K562 (cell line): ENCODE measurements at regions not wholly inside any gene's neighbourhood (a gene's known extent, or its start where the extent isn't known, plus 50 kb on each side); places are given as distances from the start of the nearest gene placed in this dataset.

ENCODE experiments used
- ATAC-seq: fragments of 200-7000 bp; cut with Tn5 transposase; 3 replicates; pipeline ENCODE4 v1.9.1; 2020; ENCODE audit warnings: moderate library complexity
- BruUV-seq: library from RNA; stranded (reverse); fragments of 400-500 nt; replicated peaks from 2 replicates; lab custom pipeline; 2021; lab: Mats Ljungman, UMichigan
- CTCF ChIA-PET: fragments of 300-600 bp; formaldehyde crosslinking; extraction: SDS; loops from one replicate; lab custom pipeline; 2021; ENCODE audit warnings: low intra/inter-chr PET ratio; lab: Yijun Ruan, JAX
- POLR2A ChIA-PET: fragments of 300-600, 350-650 bp; sonication (Branson Sonifier 250); formaldehyde crosslinking; extraction: SDS; loops from one replicate; lab custom pipeline; 2021; ENCODE audit warnings: antibody characterized with exemption, inconsistent platforms; lab: Yijun Ruan, JAX
- DNase-seq, 4 experiments: peaks; one replicate each; pipeline versions ENCODE4 v3.0.0 to v3.0.0-alpha.2; 2011 to 2018; ENCODE audit warnings: low spot score in 3 of 4, mixed read lengths in 3 of 4; ENCODE audit errors: extremely low read depth in 1 of 4
- FAIRE-seq: peaks from 2 replicates; lab custom pipeline; 2011; peaks lifted over from hg19 to GRCh38; lab: Jason Lieb, UNC
- H2AFZ ChIP-seq: 2 replicates; pipeline ENCODE4 v1.6.0; 2011; ENCODE audit warnings: low read depth, low read length, control low read depth, inconsistent platforms
- H3K27ac ChIP-seq: fragments of 200-600 bp; 3 replicates; pipeline ENCODE4 v1.8.0; 2011; ENCODE audit warnings: low read depth, mild to moderate bottlenecking, control low read depth, inconsistent platforms, low read length, moderate library complexity, mixed read lengths; ENCODE audit errors: extremely low read depth
- H3K27me3 ChIP-seq, 2 experiments: fragments of 300-600 bp in 1 of 2; 2 replicates in 1 of 2; 3 replicates in 1 of 2; pipeline versions ENCODE4 v1.6.0 to v1.8.0; 2011; ENCODE audit warnings: inconsistent platforms in 2 of 2, low read length in 2 of 2, mild to moderate bottlenecking in 1 of 2, mixed read lengths in 1 of 2, moderate library complexity in 1 of 2; ENCODE audit not compliant: control insufficient read depth in 2 of 2, insufficient read depth in 2 of 2
- H3K36me3 ChIP-seq: fragments of 300-600 bp; 3 replicates; pipeline ENCODE4 v1.8.0; 2011; ENCODE audit warnings: mild to moderate bottlenecking, low read length, inconsistent platforms; ENCODE audit not compliant: control insufficient read depth, insufficient read depth
- H3K4me1 ChIP-seq, 2 experiments: fragments of 200-600 bp in 1 of 2; replicated peaks in 1 of 2; 2 replicates in 1 of 2; 3 replicates in 1 of 2; pipeline versions ENCODE4 v1.5.1 to v1.8.0; 2011; ENCODE audit warnings: inconsistent platforms in 2 of 2, low read length in 2 of 2, mild to moderate bottlenecking in 1 of 2, mixed read lengths in 1 of 2, moderate library complexity in 1 of 2; ENCODE audit not compliant: control insufficient read depth in 2 of 2, insufficient read depth in 2 of 2
- H3K4me2 ChIP-seq: 2 replicates; pipeline ENCODE4 v1.6.1; 2011; ENCODE audit warnings: low read length, control low read depth, inconsistent platforms, mixed read lengths; ENCODE audit not compliant: insufficient read depth
- H3K4me3 ChIP-seq: fragments of 200-600 bp; sonication (generic), shearing (Covaris generic); 2 replicates; pipeline ENCODE4 v1.5.1; 2016; ENCODE audit warnings: control low read depth, inconsistent platforms
- H3K79me2 ChIP-seq: fragments of 200-600 bp; 3 replicates; pipeline ENCODE4 v1.8.0; 2011; ENCODE audit warnings: low read length, inconsistent platforms; ENCODE audit not compliant: control insufficient read depth, insufficient read depth
- H3K9ac ChIP-seq, 2 experiments: 2 replicates each; pipeline versions ENCODE4 v1.6.0 to v1.6.1; 2011; ENCODE audit warnings: low read depth in 2 of 2, low read length in 2 of 2, control low read depth in 1 of 2, inconsistent platforms in 1 of 2, mild to moderate bottlenecking in 1 of 2, mixed read lengths in 1 of 2; ENCODE audit not compliant: insufficient read depth in 1 of 2
- H3K9me1 ChIP-seq: one replicate; pipeline ENCODE4 v1.6.0; 2011; ENCODE audit warnings: inconsistent platforms, mild to moderate bottlenecking, low read length, moderate library complexity; ENCODE audit not compliant: control insufficient read depth, insufficient read depth
- H3K9me3 ChIP-seq: replicated peaks from 2 replicates; pipeline ENCODE4 v1.5.1; 2011; ENCODE audit warnings: low read depth, low read length, inconsistent platforms; ENCODE audit not compliant: control insufficient read depth, insufficient read depth
- H4K20me1 ChIP-seq: replicated peaks from 2 replicates; pipeline ENCODE4 v1.6.1; 2011; ENCODE audit warnings: low read length, inconsistent platforms, mixed read lengths; ENCODE audit not compliant: control insufficient read depth, insufficient read depth
- DEAF1 ChIP-seq: fragments of 450-650 bp; formaldehyde crosslinking; IDR thresholded peaks from 2 replicates; pipeline ENCODE4 v1.4.0; 2020; ENCODE audit warnings: mild to moderate bottlenecking, moderate library complexity
- EGR1 ChIP-seq: fragments of 450-650 bp; conservative IDR thresholded peaks from 2 replicates; pipeline ENCODE4 v1.6.1; 2017; ENCODE audit warnings: mild to moderate bottlenecking
- FUS ChIP-seq: fragments of 200-400 bp; formaldehyde crosslinking; optimal IDR thresholded peaks from 2 replicates; pipeline ENCODE3; 2017; ENCODE audit warnings: low read depth, low read length
- GTF2F1 ChIP-seq: IDR thresholded peaks from 2 replicates; pipeline ENCODE4 v1.6.1; 2011; ENCODE audit warnings: low read depth, low read length, improper control_type of control experiment
- HDGF ChIP-seq: fragments of 450-650 bp; IDR thresholded peaks from 2 replicates; pipeline ENCODE4 v1.6.1; 2016
- HNRNPUL1 ChIP-seq: fragments of 200-400 bp; formaldehyde crosslinking; IDR thresholded peaks from 2 replicates; pipeline ENCODE4 v1.6.1; 2017; ENCODE audit warnings: low read length
- MEF2A ChIP-seq: IDR thresholded peaks from 2 replicates; pipeline ENCODE4 v1.6.1; 2011; ENCODE audit warnings: low read depth, mild to moderate bottlenecking, low read length, moderate library complexity; ENCODE audit not compliant: control insufficient read depth
- NCOR1 ChIP-seq: fragments of 450-650 bp; IDR thresholded peaks from 2 replicates; pipeline ENCODE4 v1.6.1; 2016; ENCODE audit warnings: mild to moderate bottlenecking, moderate library complexity
- POLR2A ChIP-seq: fragments of 450-650 bp; conservative IDR thresholded peaks from 2 replicates; pipeline ENCODE4 v1.6.1; 2016
- STAG1 ChIP-seq: sonication (generic); formaldehyde crosslinking; IDR thresholded peaks from 2 replicates; pipeline ENCODE4 v1.5.0; 2020; ENCODE audit warnings: missing genetic modification reagents, borderline replicate concordance
- THRAP3 ChIP-seq: fragments of 450-650 bp; IDR thresholded peaks from 2 replicates; pipeline ENCODE4 v1.6.1; 2016; ENCODE audit warnings: mild to moderate bottlenecking, inconsistent platforms, borderline replicate concordance
- ZBTB1 ChIP-seq: sonication (generic); formaldehyde crosslinking; IDR thresholded peaks from 2 replicates; pipeline ENCODE4 v1.8.1; 2023; ENCODE audit warnings: missing genetic modification reagents, low read depth, mild to moderate bottlenecking, borderline replicate concordance
- ZKSCAN8 ChIP-seq: fragments of 200-800 bp; sonication (Bioruptor generic); IDR thresholded peaks from 2 replicates; pipeline ENCODE4 v1.6.1; 2016; ENCODE audit warnings: missing genetic modification characterization, missing compliant biosample characterization
- ZMIZ1 ChIP-seq, 2 experiments: fragments of 150-350 bp in 1 of 2; IDR thresholded peaks; 2 replicates each; pipeline ENCODE4 v1.6.1; 2012 to 2016; ENCODE audit warnings: low read depth in 2 of 2, low read length in 2 of 2, mild to moderate bottlenecking in 1 of 2, moderate library complexity in 1 of 2
- ZNF212 ChIP-seq: fragments of 450-650 bp; formaldehyde crosslinking; IDR thresholded peaks from 2 replicates; pipeline ENCODE4 v1.4.0; 2020; ENCODE audit warnings: mild to moderate bottlenecking
- ZNF507 ChIP-seq: conservative IDR thresholded peaks from 2 replicates; pipeline ENCODE4 v1.6.1; 2017; ENCODE audit warnings: missing genetic modification characterization, missing compliant biosample characterization
- ZNF586 ChIP-seq: fragments of 450-650 bp; formaldehyde crosslinking; conservative IDR thresholded peaks from 2 replicates; pipeline ENCODE4 v1.4.0; 2020; ENCODE audit warnings: mild to moderate bottlenecking, moderate library complexity
- ZNF766 ChIP-seq: fragments of 200-800 bp; sonication (Bioruptor generic); conservative IDR thresholded peaks from 2 replicates; pipeline ENCODE4 v1.6.1; 2016; ENCODE audit warnings: missing genetic modification characterization, missing compliant biosample characterization
- WGBS: fragments of 100-300 bp; shearing (Covaris generic); methylation state at CpG from one replicate; pipeline ENCODE4 v1.1.6; 2016; ENCODE audit warnings: low coverage, mixed read lengths; ENCODE audit not compliant: insufficient coverage; ENCODE audit errors: missing lambda C conversion rate; 5-methylcytosine and 5-hydroxymethylcytosine counted together
- in situ Hi-C: fragments of 300-500 bp; cut with MboI; formaldehyde crosslinking; loops from 4 replicates; pipeline ENCODE4 v1.15.0; 2018; ENCODE audit warnings: inconsistent platforms, mixed read lengths
- intact Hi-C: fragments of 100-400 bp; cut with micrococcal nuclease; formaldehyde crosslinking; loops from 2 replicates; pipeline ENCODE4 v1.14.2; 2022

- TF ChIP-seq HDGF (no peak), NCOR1 (no peak), THRAP3 (no peak), DEAF1 (CRISPR knock-in tag) (no peak), GTF2F1 (no peak)
Measured at GRCh38 chr15:59830098-59830497, 141.0 kb upstream of the BNIP2 start (continued).

- WGBS = 1% methylated on average over 15 of the region's 15 CpGs
- in situ Hi-C loops = no loop called here
- ChIA-PET CTCF (no interaction called here), POLR2A (no interaction called here)
- peaks cover 0 to 3% of the 10 kb centered on the region in 2 experiments; a peak in 2 of 5 replicates for H3K27me3 ChIP-seq
- FAIRE-seq = no peak
- ATAC-seq = no peak
- no peak overlapping the region for H3K4me2 ChIP-seq
- no peak for DNase-seq
- intact Hi-C loops = no loop called here
- H4K20me1 ChIP-seq = no peaks in the 10 kb centered on the region
- H3K79me2 ChIP-seq = no peaks in the 10 kb centered on the region
- H2AFZ ChIP-seq = no peak overlapping the region
- no peak overlapping the region for H3K9ac ChIP-seq
- no TSS peak for BruUV-seq
- H3K9me1 ChIP-seq = no peaks in the 10 kb centered on the region
- H3K4me3 ChIP-seq = no peak overlapping the region
- no peaks in the 10 kb centered on the region for H3K4me1 ChIP-seq
- no peaks in the 10 kb centered on the region for H3K36me3 ChIP-seq
- H3K27ac ChIP-seq = no peak overlapping the region
- H3K9me3 ChIP-seq = no peaks in the 10 kb centered on the region
- TF ChIP-seq ZBTB1 (CRISPR knock-in tag) (no peak), ZMIZ1 (IDR thresholded peaks at IDR 0.05; ENCODE audit: low read depth in 2 of 2, low read length in 2 of 2) (no peak), HNRNPUL1 (no peak), FUS (no peak), EGR1 (no peak), POLR2A (no peak), MEF2A (no peak), ZNF507 (tag) (no peak), ZNF212 (CRISPR knock-in tag) (no peak), ZNF766 (CRISPR knock-in tag) (no peak), DEAF1 (CRISPR knock-in tag) (no peak), ZKSCAN8 (CRISPR knock-in tag) (no peak), ZNF586 (CRISPR knock-in tag) (no peak), STAG1 (CRISPR knock-in tag) (no peak)
Measured at GRCh38 chr15:59828861-59829260, 139.7 kb upstream of the BNIP2 start.
